ENCODE measurements at regions not wholly inside any gene's neighbourhood (a gene's known extent, or its start where the extent isn't known, plus 50 kb on each side); places are given as distances from the start of the nearest gene placed in this dataset.

DNA sequence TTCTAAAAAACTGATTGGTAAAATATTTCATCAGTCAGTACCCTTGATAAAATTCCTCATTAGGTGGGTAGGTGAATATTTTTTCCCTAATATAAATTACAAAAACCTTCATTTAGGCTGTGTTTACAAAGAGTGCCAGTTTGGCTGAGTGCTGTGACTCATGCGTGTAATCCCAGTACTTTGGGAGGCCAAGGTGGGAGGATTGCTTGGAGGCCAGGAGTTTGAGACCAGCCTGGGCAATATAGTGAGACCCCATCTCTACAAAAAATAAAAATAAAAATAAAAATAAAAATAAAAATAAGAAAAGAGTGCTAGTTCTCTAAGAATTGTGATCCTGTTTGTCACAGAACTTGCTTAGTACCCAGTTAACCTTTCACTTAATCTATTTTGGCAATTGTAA lies 398.4 kb upstream of the RGS6 start:
- TF ChIP-seq, protein P1, sequence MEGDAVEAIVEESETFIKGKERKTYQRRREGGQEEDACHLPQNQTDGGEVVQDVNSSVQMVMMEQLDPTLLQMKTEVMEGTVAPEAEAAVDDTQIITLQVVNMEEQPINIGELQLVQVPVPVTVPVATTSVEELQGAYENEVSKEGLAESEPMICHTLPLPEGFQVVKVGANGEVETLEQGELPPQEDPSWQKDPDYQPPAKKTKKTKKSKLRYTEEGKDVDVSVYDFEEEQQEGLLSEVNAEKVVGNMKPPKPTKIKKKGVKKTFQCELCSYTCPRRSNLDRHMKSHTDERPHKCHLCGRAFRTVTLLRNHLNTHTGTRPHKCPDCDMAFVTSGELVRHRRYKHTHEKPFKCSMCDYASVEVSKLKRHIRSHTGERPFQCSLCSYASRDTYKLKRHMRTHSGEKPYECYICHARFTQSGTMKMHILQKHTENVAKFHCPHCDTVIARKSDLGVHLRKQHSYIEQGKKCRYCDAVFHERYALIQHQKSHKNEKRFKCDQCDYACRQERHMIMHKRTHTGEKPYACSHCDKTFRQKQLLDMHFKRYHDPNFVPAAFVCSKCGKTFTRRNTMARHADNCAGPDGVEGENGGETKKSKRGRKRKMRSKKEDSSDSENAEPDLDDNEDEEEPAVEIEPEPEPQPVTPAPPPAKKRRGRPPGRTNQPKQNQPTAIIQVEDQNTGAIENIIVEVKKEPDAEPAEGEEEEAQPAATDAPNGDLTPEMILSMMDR (IDR thresholded peaks at IDR 0.05) = no peak
- TF ChIP-seq EP300 (IDR thresholded peaks at IDR 0.05; ENCODE audit: low read depth) (no peak), POLR2A (IDR thresholded peaks at IDR 0.05) (no peak)

Measured in transverse colon (tissue), 3 donors.